ENCODE measurements at regions not wholly inside any gene's neighbourhood (a gene's known extent, or its start where the extent isn't known, plus 50 kb on each side); places are given as distances from the start of the nearest gene placed in this dataset.

DNA sequence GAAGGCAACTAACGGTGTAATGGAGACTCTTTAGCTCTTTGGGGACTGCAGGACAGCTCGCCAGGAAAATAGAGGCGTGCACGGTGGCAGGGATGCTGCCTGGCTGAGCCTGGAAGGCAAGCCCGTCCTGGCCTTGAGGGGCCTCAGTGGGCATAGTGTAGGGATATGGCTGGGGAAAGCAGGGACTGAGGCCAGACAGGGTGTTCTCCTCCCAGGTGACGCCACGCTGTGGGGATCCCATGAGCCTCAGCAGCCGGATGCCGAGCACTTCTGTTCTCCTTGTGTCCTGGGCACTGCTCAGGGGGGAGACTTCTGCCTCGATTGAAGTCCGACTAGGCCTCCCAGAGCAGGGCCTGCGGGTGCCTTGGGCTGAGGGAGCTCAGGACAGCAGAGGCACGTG lies 89.2 kb downstream of the NPIPB11 start:
- TF ChIP-seq, protein P1, sequence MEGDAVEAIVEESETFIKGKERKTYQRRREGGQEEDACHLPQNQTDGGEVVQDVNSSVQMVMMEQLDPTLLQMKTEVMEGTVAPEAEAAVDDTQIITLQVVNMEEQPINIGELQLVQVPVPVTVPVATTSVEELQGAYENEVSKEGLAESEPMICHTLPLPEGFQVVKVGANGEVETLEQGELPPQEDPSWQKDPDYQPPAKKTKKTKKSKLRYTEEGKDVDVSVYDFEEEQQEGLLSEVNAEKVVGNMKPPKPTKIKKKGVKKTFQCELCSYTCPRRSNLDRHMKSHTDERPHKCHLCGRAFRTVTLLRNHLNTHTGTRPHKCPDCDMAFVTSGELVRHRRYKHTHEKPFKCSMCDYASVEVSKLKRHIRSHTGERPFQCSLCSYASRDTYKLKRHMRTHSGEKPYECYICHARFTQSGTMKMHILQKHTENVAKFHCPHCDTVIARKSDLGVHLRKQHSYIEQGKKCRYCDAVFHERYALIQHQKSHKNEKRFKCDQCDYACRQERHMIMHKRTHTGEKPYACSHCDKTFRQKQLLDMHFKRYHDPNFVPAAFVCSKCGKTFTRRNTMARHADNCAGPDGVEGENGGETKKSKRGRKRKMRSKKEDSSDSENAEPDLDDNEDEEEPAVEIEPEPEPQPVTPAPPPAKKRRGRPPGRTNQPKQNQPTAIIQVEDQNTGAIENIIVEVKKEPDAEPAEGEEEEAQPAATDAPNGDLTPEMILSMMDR (IDR thresholded peaks at IDR 0.05) = no peak
- no peak for TF ChIP-seq POLR2AphosphoS5 (IDR thresholded peaks at IDR 0.05)
- no peak for TF ChIP-seq POLR2A (IDR thresholded peaks at IDR 0.05)
- no peak for TF ChIP-seq EP300 (IDR thresholded peaks at IDR 0.05; ENCODE audit: low read depth)

Data from transverse colon (tissue), 4 donors.